A673 (cell line): ENCODE measurements at regions not wholly inside any gene's neighbourhood (a gene's known extent, or its start where the extent isn't known, plus 50 kb on each side); places are given as distances from the start of the nearest gene placed in this dataset.

Experiments
- BruUV-seq: library from RNA; stranded (reverse); fragments of 400-500 nt; replicated peaks from 2 replicates; lab custom pipeline; 2021; lab: Mats Ljungman, UMichigan
- CTCF ChIA-PET: fragments of 300-600 bp; sonication (Branson Sonifier 250); formaldehyde crosslinking; loops from one replicate; lab custom pipeline; 2022; ENCODE audit warnings: antibody characterized with exemption; lab: Charles Lee
- POLR2A ChIA-PET: fragments of 300-600 bp; sonication (Branson Sonifier 250); formaldehyde crosslinking; loops from one replicate; lab custom pipeline; 2022; ENCODE audit warnings: antibody characterized with exemption; ENCODE audit not compliant: low non-redundant PET; lab: Charles Lee
- DNase-seq: peaks from one replicate; pipeline ENCODE4 v3.0.0-alpha.2; 2015; ENCODE audit warnings: low spot score
- H3K27ac ChIP-seq: fragments of 200-600 bp; sonication (generic); 2 replicates; pipeline ENCODE4 v1.5.1; 2016; ENCODE audit warnings: mixed run types, low read depth, mild to moderate bottlenecking, mixed read lengths, antibody characterized with exemption, low read length; ENCODE audit not compliant: poor library complexity, severe bottlenecking
- H3K27me3 ChIP-seq: fragments of 200-600 bp; sonication (generic); replicated peaks from 2 replicates; pipeline ENCODE4 v1.6.1; 2017; ENCODE audit warnings: mixed run types, low read depth, mild to moderate bottlenecking, mixed read lengths, antibody characterized with exemption, low read length; ENCODE audit not compliant: insufficient read depth, poor library complexity
- H3K36me3 ChIP-seq: fragments of 200-600 bp; sonication (generic); 2 replicates; pipeline ENCODE4 v1.6.1; 2016; ENCODE audit warnings: mixed run types, mild to moderate bottlenecking, mixed read lengths, antibody characterized with exemption, low read length; ENCODE audit not compliant: insufficient read depth, poor library complexity, severe bottlenecking
- H3K4me1 ChIP-seq: fragments of 200-600 bp; sonication (generic); 2 replicates; pipeline ENCODE4 v1.6.1; 2017; ENCODE audit warnings: mixed run types, mild to moderate bottlenecking, mixed read lengths, antibody characterized with exemption, low read length; ENCODE audit not compliant: insufficient read depth, poor library complexity, severe bottlenecking
- H3K4me3 ChIP-seq: fragments of 200-600 bp; sonication (generic); 2 replicates; pipeline ENCODE4 v1.5.1; 2016; ENCODE audit warnings: low read depth, mixed run types, mild to moderate bottlenecking, mixed read lengths, low read length; ENCODE audit not compliant: poor library complexity, severe bottlenecking
- H3K9me3 ChIP-seq: fragments of 200-600 bp; sonication (generic); 2 replicates; pipeline ENCODE4 v1.6.1; 2016; ENCODE audit warnings: mixed run types, low read depth, mild to moderate bottlenecking, mixed read lengths, antibody characterized with exemption, low read length; ENCODE audit not compliant: poor library complexity, severe bottlenecking
- EZH2 ChIP-seq: fragments of 200-600 bp; sonication (generic); IDR thresholded peaks from 2 replicates; pipeline ENCODE4 v1.6.1; 2017; ENCODE audit warnings: borderline replicate concordance, low read depth, mild to moderate bottlenecking, mixed read lengths, antibody characterized with exemption, low read length; ENCODE audit not compliant: poor library complexity, severe bottlenecking
- intact Hi-C: fragments of 100-400 bp; cut with micrococcal nuclease; formaldehyde crosslinking; loops from one replicate; pipeline ENCODE4 v1.10.0; 2022; ENCODE audit not compliant: unreplicated experiment
- TF ChIP-seq, protein P1 (sequence below): fragments of 300-800, 200-600 bp; sonication (generic); conservative IDR thresholded peaks from 2 replicates; pipeline ENCODE4 v1.5.1; 2017; ENCODE audit warnings: low read depth, mild to moderate bottlenecking, antibody characterized with exemption, low read length, moderate library complexity, mixed read lengths

GRCh38 chr6:113115196-113115595 is 741.9 kb upstream of the MARCKS start:
- CTCF ChIA-PET: no interaction called here
- no peak for TF ChIP-seq EZH2
- TF ChIP-seq, protein P1, sequence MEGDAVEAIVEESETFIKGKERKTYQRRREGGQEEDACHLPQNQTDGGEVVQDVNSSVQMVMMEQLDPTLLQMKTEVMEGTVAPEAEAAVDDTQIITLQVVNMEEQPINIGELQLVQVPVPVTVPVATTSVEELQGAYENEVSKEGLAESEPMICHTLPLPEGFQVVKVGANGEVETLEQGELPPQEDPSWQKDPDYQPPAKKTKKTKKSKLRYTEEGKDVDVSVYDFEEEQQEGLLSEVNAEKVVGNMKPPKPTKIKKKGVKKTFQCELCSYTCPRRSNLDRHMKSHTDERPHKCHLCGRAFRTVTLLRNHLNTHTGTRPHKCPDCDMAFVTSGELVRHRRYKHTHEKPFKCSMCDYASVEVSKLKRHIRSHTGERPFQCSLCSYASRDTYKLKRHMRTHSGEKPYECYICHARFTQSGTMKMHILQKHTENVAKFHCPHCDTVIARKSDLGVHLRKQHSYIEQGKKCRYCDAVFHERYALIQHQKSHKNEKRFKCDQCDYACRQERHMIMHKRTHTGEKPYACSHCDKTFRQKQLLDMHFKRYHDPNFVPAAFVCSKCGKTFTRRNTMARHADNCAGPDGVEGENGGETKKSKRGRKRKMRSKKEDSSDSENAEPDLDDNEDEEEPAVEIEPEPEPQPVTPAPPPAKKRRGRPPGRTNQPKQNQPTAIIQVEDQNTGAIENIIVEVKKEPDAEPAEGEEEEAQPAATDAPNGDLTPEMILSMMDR: no peak
- BruUV-seq: no TSS peak
- POLR2A ChIA-PET: no interaction called here
- no peak for DNase-seq
- H3K4me3 ChIP-seq: no peak overlapping the region
- intact Hi-C loops: no loop called here
- H3K9me3 ChIP-seq: peaks cover 17% of the 10 kb centered on the region
- no peak overlapping the region for H3K27ac ChIP-seq
- H3K27me3 ChIP-seq: no peaks in the 10 kb centered on the region
- H3K4me1 ChIP-seq: peaks cover 7% of the 10 kb centered on the region
- H3K36me3 ChIP-seq: no peaks in the 10 kb centered on the region

GRCh38 chr6:113120224-113120581 is 736.9 kb upstream of the MARCKS start:
- peak; percentile 61 for DNase-seq
- H3K27me3 ChIP-seq: no peaks in the 10 kb centered on the region
- intact Hi-C loops: no loop called here
- ChIA-PET CTCF (no interaction called here), POLR2A (no interaction called here)
- peaks cover 14% of the 10 kb centered on the region for H3K9me3 ChIP-seq
- no TSS peak for BruUV-seq
- no peak overlapping the region for H3K27ac ChIP-seq
- TF ChIP-seq, protein P1: no peak
- TF ChIP-seq EZH2: no peak
- no peak overlapping the region for H3K4me3 ChIP-seq
- no peaks in the 10 kb centered on the region for H3K36me3 ChIP-seq
- peaks cover 10% of the 10 kb centered on the region for H3K4me1 ChIP-seq

DNA sequence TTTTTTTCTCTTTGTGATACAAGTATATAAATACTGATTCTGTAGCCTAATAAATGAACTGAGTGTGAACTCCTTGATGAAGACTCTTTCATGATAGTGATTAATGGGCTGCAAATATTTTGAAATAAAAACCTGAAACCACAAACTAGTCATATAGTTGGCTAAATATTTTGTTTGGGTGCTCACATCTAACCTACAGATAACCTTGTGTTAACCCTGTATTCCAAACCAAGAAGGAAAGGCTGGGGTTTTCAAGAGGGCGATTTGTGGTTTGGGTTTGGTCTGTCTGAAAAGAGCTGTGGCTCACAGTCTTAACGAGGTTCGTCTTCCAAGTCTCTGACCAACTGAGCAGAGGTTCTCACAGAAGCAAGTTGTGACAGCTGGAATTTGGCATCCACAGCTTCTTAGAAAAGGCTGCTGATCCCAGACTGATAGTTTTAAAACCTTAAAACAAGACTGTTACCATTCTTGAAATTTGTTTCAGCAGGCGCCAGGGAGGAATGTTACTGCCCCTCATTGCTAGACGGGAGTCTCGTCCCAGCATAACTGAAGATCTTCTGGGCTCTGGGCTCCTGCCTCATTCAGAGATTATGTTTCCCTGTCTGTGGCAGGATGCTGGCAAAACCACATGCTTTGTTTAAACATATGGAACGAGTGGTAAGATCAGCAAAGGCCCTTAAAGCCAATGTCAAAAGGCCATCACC is 736.4 kb upstream of the MARCKS start:
- DNase-seq: peak; percentile 16
- H3K36me3 ChIP-seq: no peaks in the 10 kb centered on the region
- POLR2A ChIA-PET: no interaction called here
- no peaks in the 10 kb centered on the region for H3K27me3 ChIP-seq
- H3K27ac ChIP-seq: no peak overlapping the region
- H3K9me3 ChIP-seq: peaks cover 14% of the 10 kb centered on the region
- intact Hi-C loops: no loop called here
- BruUV-seq: no TSS peak
- H3K4me1 ChIP-seq: peaks cover 10% of the 10 kb centered on the region
- H3K4me3 ChIP-seq: no peak overlapping the region
- CTCF ChIA-PET: no interaction called here
- TF ChIP-seq, protein P1: no peak
- TF ChIP-seq EZH2: no peak
